CD4-positive, alpha-beta T cell treated with Interleukin-17A for 4 hours (primary cell): ENCODE measurements at regions not wholly inside any gene's neighbourhood (a gene's known extent, or its start where the extent isn't known, plus 50 kb on each side); places are given as distances from the start of the nearest gene placed in this dataset.

ENCODE experiments used
- DNase-seq: peaks from one replicate; pipeline ENCODE4 v3.0.0-alpha.2; 2020; ENCODE audit warnings: mixed read lengths

- DNase-seq, result peak; percentile 43
These were observed 71.5 kb upstream of the RPS23 start for GRCh38 chr5:82349652-82350051.

GRCh38 chr5:82348784-82349425, 70.8 kb upstream of the RPS23 start:
- DNase-seq, result no peak

DNA sequence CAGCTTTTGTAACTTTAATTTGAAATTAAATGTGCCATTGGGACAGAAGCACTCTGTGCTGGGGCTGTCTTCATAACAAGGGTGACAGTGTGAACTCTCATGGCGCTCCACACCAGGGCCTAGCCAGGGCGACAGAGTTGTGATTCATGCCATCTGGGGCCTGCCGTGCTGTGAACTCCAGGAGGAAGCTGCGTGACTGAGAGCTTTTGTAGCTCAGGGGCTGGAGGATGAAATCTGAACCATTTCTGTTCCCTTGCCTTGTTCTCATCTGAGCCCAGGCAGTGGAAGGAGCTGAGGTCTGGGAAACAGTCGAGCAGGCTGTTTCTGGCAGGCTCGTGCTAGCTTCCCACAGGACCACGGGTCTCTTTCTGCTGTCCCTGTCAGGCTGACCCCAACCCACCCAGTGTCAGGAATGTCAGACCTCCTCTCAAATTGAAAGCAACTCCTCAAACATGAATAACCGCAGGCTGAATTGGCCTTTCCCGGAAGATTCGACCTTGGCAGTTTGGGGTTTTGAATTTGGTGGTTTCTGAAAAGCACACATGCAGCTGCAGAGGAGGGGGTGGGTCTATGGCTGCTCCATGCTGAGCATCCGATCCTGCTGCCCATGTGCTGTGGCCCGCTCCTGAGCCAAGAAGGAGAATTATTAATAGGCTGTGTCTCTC, 69.2 kb upstream of the RPS23 start:
- DNase-seq, result no peak

GRCh38 chr5:82346399-82347165, 68.4 kb upstream of the RPS23 start:
- DNase-seq, result no peak

DNA sequence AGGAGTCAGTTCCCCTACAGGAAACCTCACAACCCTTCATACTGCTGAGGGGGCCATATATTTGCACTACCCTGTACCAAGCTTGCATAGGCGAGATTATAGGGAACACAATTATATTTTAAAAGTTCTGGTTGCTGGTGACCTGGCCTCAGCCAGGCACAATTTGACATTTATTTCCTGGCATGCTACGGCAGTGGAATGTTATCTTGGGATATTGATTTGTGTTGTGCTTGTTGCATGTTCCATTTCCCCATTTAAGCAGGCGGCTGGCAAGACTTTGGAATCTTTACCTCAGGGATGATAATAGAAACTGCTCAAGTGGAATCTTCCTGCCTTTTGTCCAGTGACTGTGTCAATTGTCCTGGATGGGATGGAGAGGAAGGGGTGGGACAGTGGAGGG, 67.0 kb upstream of the RPS23 start:
- no peak for DNase-seq

DNA sequence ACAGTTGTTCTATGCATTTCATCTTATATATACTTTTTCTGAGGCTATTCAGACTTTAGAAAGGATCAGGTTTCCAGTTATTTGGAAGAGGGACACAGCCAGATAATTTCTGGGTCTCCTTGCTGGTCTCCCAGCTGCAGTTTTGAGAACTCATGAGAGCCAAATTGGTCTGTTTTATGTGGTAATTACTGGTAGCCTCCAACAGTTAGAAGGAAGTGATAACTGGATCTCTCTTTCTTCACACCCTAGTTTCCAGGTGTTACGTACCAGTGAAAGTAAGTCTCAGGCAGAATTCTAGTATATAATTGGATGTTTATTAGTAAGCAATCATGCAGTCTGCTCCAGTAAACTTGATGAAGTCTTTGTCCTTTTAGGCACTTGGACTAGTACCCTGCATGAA, 63.2 kb upstream of the RPS23 start:
- no peak for DNase-seq

DNA sequence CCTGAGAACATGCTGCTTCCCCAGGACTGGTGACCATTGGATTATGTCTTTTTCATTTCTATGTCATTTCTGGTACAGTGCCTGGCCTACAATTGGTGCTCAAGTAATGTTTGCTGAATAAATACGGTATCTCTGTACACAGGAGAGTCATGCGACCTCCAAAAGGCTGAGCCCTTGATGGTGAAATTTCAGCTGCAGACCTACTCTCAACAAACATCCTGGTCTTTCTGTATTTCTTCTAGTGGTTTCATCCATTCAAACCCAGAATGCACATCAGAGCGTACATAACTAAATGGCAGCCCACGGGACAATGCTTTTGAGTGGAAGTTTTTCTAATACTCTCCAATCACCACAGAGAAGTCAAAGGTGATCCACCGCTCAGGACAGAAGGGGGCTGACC, 62.6 kb upstream of the RPS23 start:
- no peak for DNase-seq

DNA sequence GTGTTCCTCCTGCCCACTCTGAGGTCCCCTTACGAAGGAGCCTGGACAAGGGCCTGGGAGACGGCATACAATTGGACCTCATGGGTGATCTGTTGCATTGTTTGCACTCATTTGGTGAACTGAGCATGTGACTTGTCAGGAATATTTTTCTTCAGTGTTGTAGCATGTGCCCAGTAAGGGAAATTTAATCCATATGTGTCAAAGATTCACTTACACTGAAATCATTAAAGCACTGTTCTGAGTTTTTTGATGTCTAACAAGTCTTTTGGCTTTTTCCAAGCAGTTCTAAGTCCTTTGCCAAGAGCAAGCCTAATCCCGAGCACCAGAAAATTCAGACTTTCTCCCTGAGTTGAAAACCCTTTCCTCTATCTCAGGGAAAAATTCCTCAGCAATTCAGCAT, 61.6 kb upstream of the RPS23 start:
- DNase-seq, result no peak

GRCh38 chr5:82338771-82339373, 60.7 kb upstream of the RPS23 start:
- DNase-seq, result no peak

DNA sequence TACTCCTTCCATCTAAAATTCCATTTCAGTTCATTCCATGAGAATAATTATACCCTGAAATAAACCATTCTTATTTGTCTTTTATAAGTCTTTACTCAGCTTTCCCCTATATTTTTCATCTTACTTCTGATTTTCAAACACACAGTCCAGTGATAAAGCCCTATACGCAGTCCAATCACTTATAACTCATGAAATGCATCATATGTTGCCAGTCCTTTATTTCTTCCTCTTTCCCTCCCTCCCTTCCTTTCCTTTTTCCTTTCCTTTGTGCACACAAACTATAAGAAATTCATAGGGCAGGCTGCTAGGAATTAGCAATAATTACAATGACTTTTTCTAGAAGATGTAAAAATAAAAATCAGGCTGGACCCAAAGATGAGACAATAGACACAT, 58.8 kb upstream of the RPS23 start:
- DNase-seq, result no peak

DNA sequence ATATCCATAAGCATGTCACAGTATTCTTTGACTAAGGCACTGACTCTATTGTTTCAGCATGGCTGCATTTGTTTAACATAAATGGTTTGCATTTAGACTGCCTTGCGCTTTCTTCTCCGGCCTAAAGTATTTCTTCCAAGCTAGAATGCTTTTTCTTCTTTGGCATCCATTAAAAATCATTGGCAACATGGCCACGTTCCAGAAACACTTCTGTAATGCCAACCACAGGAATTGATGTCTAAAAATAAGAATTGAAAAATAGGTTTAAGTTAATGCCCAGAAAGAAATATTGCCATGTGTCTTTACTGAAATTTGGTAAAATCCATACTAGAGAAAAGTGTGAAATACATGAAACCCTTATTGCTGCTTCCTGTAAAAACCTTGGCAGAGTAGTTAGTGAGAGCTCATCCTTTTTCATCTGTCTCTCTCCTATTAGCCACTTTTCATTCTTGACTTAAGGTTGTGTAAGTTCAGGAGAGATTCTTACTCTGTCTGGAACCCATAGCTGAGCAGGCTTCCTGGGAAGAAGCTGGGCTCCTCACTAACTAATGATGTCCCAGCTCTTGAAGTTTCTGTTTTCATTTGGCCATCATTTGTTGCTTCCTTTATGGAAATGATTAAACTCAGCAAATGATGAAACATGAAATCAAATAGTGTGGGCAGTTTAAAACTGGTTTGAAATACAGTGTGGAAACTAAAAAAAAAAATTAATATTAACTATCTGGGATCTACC, 58.2 kb upstream of the RPS23 start:
- DNase-seq, result no peak

- no peak for DNase-seq
These were observed 57.7 kb upstream of the RPS23 start for GRCh38 chr5:82335806-82336205.

- no peak for DNase-seq
These were observed 56.7 kb upstream of the RPS23 start for GRCh38 chr5:82334856-82335255.

- no peak for DNase-seq
These were observed 56.0 kb upstream of the RPS23 start for GRCh38 chr5:82334085-82334692.

- no peak for DNase-seq
These were observed 54.9 kb upstream of the RPS23 start for GRCh38 chr5:82332886-82333615.

GRCh38 chr5:82332064-82332855, 54.1 kb upstream of the RPS23 start:
- no peak for DNase-seq

DNA sequence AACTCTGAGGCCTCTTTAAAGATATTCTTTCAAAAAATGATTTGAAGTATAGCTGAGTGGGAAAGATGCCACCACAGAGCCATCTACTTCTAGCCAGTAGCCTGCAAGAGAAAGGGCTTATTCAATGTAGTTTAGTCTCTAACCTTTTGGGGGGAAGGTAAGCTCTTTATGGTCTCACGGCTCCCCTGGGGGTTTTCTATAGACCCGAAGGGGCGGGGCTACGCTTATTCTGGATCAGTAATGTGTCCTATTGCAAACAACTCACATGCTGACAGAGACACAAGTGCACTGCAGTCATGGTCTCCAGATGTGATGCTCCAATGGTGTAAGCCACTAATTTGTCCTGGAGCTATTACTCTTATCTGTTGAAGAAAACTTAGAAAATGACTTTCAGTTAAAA, 53.4 kb upstream of the RPS23 start:
- no peak for DNase-seq

GRCh38 chr5:82330530-82331270, 52.5 kb upstream of the RPS23 start:
- no peak for DNase-seq

GRCh38 chr5:82329393-82329792, 51.2 kb upstream of the RPS23 start:
- DNase-seq, result no peak
